GM10266 (cell line): ENCODE measurements at regions not wholly inside any gene's neighbourhood (a gene's known extent, or its start where the extent isn't known, plus 50 kb on each side); places are given as distances from the start of the nearest gene placed in this dataset.
A peak's percentile ranks its signal among the peaks of the same experiment; 100 is the strongest.

Source experiments
- DNase-seq: peaks from one replicate; pipeline ENCODE4 v3.0.0; 2012; ENCODE audit errors: extremely low spot score
- TF ChIP-seq, protein P1 (sequence below): IDR thresholded peaks from 2 replicates; pipeline ENCODE4 v1.5.1; 2012; ENCODE audit warnings: mild to moderate bottlenecking, low read depth; ENCODE audit not compliant: control insufficient read depth, insufficient read depth; ENCODE audit errors: missing control alignments

DNA sequence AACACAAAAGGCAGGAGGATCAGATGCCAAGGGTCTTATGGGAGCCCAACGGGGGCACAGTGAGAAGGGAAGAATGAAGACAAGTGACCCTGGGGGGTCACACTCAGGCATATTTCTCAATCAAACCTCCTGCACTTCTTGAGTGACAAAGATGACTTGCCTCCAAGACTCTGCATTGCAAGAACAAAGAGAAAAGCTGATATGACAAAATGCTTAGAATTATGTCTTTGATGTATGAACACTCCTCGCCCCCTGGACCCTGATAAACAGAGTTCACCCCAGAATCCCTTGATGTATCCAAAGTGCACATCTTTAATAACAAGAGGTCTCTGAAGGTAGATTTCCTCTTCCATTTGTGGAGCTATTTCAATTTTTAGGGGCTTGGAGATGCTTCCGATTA, 146.5 kb downstream of the C5orf15 start:
- no peak for DNase-seq
- TF ChIP-seq, protein P1, sequence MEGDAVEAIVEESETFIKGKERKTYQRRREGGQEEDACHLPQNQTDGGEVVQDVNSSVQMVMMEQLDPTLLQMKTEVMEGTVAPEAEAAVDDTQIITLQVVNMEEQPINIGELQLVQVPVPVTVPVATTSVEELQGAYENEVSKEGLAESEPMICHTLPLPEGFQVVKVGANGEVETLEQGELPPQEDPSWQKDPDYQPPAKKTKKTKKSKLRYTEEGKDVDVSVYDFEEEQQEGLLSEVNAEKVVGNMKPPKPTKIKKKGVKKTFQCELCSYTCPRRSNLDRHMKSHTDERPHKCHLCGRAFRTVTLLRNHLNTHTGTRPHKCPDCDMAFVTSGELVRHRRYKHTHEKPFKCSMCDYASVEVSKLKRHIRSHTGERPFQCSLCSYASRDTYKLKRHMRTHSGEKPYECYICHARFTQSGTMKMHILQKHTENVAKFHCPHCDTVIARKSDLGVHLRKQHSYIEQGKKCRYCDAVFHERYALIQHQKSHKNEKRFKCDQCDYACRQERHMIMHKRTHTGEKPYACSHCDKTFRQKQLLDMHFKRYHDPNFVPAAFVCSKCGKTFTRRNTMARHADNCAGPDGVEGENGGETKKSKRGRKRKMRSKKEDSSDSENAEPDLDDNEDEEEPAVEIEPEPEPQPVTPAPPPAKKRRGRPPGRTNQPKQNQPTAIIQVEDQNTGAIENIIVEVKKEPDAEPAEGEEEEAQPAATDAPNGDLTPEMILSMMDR: no peak

DNA sequence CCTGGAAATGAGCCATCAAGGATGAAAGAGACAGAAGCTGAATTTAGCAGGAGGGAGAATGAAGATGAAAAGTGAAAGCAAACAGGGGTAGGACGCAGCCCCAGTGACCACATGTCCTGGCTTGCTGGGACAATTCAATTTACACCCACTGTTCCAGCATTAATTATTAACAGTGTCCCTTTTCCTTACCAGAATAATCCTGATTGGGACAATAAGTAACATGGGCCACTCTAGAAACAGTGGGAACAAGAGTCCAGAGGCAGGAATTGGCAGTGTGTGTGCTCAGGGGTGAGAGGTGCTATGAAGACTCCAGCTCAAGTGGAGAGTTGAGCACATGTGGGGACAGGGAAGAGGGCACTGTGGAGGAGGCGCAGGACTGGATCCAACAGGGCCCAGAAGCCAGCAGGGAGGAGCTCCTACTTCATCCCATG, 147.1 kb downstream of the C5orf15 start:
- TF ChIP-seq, protein P1: no peak
- peak; percentile 42 for DNase-seq

DNA sequence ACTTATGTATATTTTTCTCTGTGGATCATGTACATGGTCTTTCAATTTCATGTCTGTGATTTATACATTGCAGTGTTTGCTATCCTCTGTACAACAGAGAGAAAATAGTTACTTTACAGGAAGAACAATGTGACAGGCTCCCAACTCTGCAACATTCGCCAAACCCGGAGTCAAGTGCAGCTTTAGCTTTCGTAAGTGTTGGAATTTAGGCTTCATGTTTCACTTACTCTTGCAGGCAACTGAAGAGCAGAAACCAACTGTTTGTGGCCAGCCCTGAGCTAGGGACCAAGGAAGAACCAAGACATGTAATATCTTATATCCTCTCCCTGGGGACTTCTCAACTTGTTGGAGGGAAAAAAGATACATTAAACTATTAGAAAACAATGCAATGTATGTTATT, 147.9 kb downstream of the C5orf15 start:
- TF ChIP-seq, protein P1: no peak
- DNase-seq: no peak

DNA sequence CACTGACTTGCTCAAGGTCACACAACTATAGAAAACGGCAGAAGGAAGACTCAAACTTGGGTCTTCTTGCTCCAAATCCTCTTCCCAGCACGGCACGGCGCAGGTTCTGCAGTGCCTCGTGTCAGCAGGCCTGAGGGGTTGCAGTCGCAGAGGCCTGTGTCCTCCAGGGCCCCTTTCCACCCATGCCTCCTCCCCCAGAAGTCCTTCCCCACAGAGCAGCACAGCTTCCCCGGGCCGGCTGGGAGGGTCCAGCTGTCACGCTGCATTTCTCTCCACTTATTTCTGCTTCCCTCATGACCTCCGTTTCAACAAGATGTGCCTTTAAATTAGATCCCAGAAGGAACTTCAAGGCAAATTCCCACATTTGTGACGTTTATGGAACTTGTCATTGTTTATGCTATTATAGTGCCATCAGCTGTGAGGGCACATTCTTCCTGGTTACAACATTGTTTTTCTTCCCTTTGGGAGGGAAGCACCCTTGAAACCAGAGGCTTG, 148.4 kb downstream of the C5orf15 start:
- DNase-seq: no peak
- TF ChIP-seq, protein P1: no peak

DNA sequence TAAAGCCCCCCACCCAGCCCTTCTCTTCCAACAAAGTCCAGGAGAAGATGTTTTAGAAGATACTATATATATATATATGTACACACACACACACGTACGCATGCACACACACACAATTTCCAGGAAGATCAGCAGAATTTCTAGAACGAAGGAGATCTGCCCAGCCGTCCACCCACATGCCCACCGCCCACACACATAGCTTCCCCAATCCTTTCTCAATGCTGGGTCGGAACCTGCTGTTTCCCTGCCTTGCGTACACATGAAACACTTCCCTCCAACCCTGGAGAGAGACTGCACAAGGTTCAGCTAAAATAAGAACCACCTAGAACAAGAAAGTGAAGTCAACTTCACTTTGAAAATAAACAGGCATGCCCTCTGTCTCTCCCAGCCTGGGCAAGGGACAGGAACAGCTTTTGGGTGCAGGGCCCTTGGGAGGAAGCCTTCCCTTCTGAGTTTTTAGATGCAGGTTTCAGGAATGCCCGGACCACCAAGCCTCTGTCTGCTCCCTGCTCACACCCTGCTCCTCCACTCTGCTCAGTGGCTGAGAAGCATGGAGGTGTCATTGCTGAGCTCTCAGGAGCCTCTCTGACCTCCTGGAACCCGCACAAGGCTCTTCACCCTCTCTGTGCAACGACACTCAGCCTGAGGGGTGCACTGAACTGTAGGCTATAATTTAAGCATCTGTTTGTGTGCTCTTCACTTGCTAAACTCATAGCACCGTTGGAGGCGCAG, 149.4 kb downstream of the C5orf15 start:
- TF ChIP-seq, protein P1: no peak
- no peak for DNase-seq

DNA sequence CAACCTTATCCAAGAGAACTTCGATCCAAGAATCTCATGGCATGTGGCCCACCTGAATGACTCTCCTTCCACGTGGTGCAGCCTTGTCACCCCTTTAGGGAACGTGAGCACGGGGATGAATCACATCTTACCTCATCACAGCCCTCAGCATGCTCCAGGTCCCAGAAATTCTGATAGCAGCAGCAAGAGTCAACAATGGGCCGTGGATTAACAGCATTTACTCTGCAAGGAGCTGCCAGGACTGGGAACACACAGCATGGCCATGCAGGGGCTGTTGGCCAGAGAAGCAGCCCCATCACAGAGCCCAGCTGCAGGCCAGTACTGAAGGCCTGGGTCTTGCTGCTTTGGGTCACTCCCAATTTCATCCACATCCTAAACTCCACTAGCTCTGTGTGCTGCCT, 150.4 kb downstream of the C5orf15 start:
- no peak for DNase-seq

DNA sequence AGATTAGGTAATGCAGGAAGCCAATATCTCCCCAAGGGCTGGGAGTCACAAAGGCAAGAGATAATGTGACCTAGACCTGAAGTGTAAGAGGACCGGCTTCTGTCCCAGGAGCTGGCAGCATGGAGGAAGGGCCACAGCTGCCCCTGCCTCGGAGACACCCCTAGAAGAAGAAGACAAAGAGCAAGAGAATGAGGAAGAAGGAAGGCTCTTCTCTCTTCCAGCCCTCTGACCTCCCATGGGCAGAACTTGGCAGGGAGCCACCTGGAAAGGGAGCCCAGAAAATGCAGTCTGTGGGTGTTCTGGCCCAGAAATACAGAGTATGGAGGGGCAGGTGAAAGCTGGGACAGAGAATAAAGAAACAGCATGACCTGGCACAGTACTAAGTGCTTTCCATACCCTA, 151.0 kb downstream of the C5orf15 start:
- TF ChIP-seq, protein P1: no peak
- no peak for DNase-seq

More for the DNA sequence above, 150.4 kb downstream of the C5orf15 start:
- TF ChIP-seq, protein P1: no peak
